IPS DF 6.9 (cell line): ENCODE measurements at regions not wholly inside any gene's neighbourhood (a gene's known extent, or its start where the extent isn't known, plus 50 kb on each side); places are given as distances from the start of the nearest gene placed in this dataset.

Experiments used
- DNase-seq: peaks from one replicate; pipeline ENCODE4 v3.0.0-alpha.2; 2013; ENCODE audit warnings: low read depth, low spot score
- H3K27ac ChIP-seq: one replicate; pipeline ENCODE4 v1.5.1; 2013; ENCODE audit warnings: low read length, control low read depth
- H3K27me3 ChIP-seq: 2 replicates; pipeline ENCODE4 v1.6.1; 2013; ENCODE audit warnings: mild to moderate bottlenecking, low read length; ENCODE audit not compliant: control insufficient read depth, insufficient read depth
- H3K36me3 ChIP-seq: 2 replicates; pipeline ENCODE4 v1.6.1; 2013; ENCODE audit warnings: low read length; ENCODE audit not compliant: control insufficient read depth, insufficient read depth
- H3K4me1 ChIP-seq: 2 replicates; pipeline ENCODE4 v1.6.1; 2013; ENCODE audit warnings: low read length; ENCODE audit not compliant: control insufficient read depth, insufficient read depth
- H3K4me3 ChIP-seq: 2 replicates; pipeline ENCODE4 v1.5.1; 2013; ENCODE audit warnings: mild to moderate bottlenecking, low read length
- H3K9me3 ChIP-seq: 2 replicates; pipeline ENCODE4 v1.6.1; 2013; ENCODE audit warnings: low read length, inconsistent platforms; ENCODE audit not compliant: control insufficient read depth, insufficient read depth
- WGBS: extraction: QIAGEN DNeasy Blood & Tissue Kit; methylation state at CpG from one replicate; pipeline ENCODE4 v1.1.7; 2013; ENCODE audit warnings: mixed read lengths, missing lambda C conversion rate; ENCODE audit not compliant: insufficient read length, insufficient coverage; 5-methylcytosine and 5-hydroxymethylcytosine counted together

GRCh38 chr10:60623627-60624026 lies 154.7 kb upstream of the CDK1 start:
- H3K4me3 ChIP-seq = no peak overlapping the region
- H3K27me3 ChIP-seq = no peaks in the 10 kb centered on the region
- H3K36me3 ChIP-seq = no peaks in the 10 kb centered on the region
- no peak overlapping the region for H3K27ac ChIP-seq
- DNase-seq = no peak
- WGBS = no CpG with 5 or more reads among the region's 1 CpG
- no peaks in the 10 kb centered on the region for H3K4me1 ChIP-seq
- H3K9me3 ChIP-seq = no peaks in the 10 kb centered on the region

- no peak for DNase-seq
- H3K9me3 ChIP-seq = no peaks in the 10 kb centered on the region
- WGBS = no CpG with 5 or more reads among the region's 3 CpGs
- no peaks in the 10 kb centered on the region for H3K4me1 ChIP-seq
- H3K27me3 ChIP-seq = no peaks in the 10 kb centered on the region
- no peaks in the 10 kb centered on the region for H3K36me3 ChIP-seq
- no peak overlapping the region for H3K27ac ChIP-seq
- H3K4me3 ChIP-seq = no peak overlapping the region
Measured at GRCh38 chr10:60621018-60621417, 157.3 kb upstream of the CDK1 start.

DNA sequence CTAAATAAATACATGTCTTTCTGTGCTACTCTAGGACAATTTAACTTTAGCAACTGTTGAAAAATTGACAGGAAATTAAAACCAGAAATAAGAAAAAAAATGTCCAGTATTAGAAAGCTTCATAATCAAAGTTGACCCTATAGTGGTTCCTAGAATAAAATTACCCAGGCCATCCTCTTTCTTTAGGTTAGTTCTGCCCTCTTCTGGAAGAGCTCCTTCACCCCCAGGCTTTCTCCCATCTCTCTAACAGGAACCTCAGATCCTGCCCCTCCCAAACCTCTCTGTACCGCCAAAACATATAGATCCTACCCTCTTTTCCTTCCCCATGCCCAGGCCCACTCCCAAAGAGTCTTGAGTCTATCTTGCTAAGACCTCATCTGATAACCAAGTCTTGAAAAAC lies 159.4 kb upstream of the CDK1 start:
- Histone ChIP-seq H3K27ac (no peak overlapping the region), H3K9me3 (no peaks in the 10 kb centered on the region), H3K27me3 (no peaks in the 10 kb centered on the region), H3K4me1 (no peaks in the 10 kb centered on the region), H3K4me3 (no peak overlapping the region), H3K36me3 (no peaks in the 10 kb centered on the region)
- WGBS = no CpG with 5 or more reads among the region's 1 CpG
- DNase-seq = no peak

DNA sequence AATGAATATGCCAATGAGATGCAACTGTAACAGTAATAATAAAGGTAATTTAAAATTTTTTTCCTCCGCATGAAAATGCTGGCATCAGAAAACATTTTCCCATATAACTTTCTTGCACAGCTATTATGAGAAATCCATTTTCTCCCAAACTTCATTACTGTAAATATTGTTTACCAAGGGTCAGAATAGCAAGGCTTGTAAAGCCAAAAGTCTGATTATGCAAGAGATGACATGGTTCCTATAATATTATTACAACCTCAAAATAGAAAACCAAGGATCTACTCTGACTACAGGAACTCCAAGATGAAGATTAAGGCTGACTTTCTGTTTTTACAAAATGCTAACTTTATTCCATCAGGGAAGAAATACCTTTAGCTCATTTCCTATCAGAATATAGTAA lies 162.7 kb upstream of the CDK1 start:
- Histone ChIP-seq H3K9me3 (no peaks in the 10 kb centered on the region), H3K36me3 (no peaks in the 10 kb centered on the region), H3K27me3 (no peaks in the 10 kb centered on the region), H3K4me1 (no peaks in the 10 kb centered on the region), H3K4me3 (no peak overlapping the region), H3K27ac (no peak overlapping the region)
- WGBS = no CpG with 5 or more reads among the region's 1 CpG
- DNase-seq = no peak

DNA sequence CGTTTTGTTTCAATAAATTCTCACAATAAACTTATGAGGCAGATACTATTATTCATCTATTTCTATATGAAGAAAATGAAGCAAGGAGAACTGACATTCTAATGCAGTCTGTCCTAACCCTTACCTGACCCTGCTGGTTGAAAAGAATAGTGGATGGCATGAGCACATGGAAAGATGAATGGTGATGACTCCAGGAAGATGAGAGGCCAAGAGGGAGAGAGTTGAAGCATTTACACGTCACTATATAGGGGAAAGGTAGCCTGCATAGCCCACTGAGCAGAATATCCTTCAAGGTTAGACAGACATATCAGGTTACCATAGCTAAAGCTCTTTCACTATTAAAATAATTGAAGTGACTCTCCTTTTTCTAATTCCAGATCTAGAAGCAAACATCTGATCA lies 163.9 kb upstream of the CDK1 start:
- H3K4me3 ChIP-seq = no peak overlapping the region
- no peaks in the 10 kb centered on the region for H3K27me3 ChIP-seq
- no peak for DNase-seq
- H3K36me3 ChIP-seq = no peaks in the 10 kb centered on the region
- no peak overlapping the region for H3K27ac ChIP-seq
- WGBS = no CpG with 5 or more reads among the region's 2 CpGs
- H3K4me1 ChIP-seq = no peaks in the 10 kb centered on the region
- no peaks in the 10 kb centered on the region for H3K9me3 ChIP-seq

- Histone ChIP-seq H3K4me1 (no peaks in the 10 kb centered on the region), H3K27ac (no peak overlapping the region), H3K27me3 (no peaks in the 10 kb centered on the region), H3K9me3 (no peaks in the 10 kb centered on the region), H3K4me3 (no peak overlapping the region), H3K36me3 (no peaks in the 10 kb centered on the region)
- whole genome bisulfite sequencing = no CpG with 5 or more reads among the region's 2 CpGs
- no peak for DNase-seq
Measured at GRCh38 chr10:60613434-60613833, 164.8 kb upstream of the CDK1 start.

DNA sequence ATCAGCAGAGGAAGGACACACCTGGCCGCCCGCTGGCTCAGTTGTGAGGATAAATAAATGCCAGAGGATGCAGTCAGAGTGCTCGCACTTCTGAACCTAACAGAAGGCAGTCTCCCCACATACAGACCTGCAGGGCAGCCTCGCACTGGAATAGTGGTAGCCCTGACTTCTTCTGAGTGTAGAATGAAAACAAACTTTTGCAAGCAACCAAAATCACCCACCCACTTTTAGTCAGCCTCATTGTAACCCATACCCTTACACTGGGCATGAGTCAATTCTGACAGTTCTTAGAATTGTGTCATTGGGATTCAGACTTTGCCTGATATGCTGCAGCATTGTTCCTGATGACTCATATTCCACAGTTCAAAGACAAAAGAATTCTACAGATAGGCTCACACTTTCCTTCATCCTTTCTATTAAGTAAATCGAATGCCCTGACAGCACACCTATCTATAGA lies 167.0 kb upstream of the CDK1 start:
- no peaks in the 10 kb centered on the region for H3K36me3 ChIP-seq
- no peak overlapping the region for H3K4me3 ChIP-seq
- no CpG with 5 or more reads among the region's 5 CpGs for WGBS
- H3K4me1 ChIP-seq = no peaks in the 10 kb centered on the region
- no peak for DNase-seq
- H3K9me3 ChIP-seq = no peaks in the 10 kb centered on the region
- H3K27me3 ChIP-seq = no peaks in the 10 kb centered on the region
- no peak overlapping the region for H3K27ac ChIP-seq

DNA sequence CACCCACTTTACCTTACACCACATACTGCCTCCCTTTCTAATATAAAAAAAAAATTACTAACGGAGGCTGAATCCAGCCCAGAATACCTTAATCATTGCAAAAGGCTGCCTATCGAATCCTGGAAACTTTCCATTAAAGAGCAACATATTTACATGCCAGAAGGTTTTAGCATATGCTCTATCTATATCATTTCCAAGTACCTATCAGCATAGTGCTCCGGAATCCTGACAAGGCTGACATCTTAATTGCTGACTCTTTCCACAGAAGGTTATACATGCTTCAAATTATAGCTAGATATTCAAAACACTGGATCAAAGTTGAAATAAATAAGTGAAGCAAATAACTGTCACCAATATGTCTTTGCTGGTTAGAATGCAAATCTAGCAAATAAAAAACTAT lies 170.9 kb upstream of the CDK1 start:
- Histone ChIP-seq H3K27me3 (no peaks in the 10 kb centered on the region), H3K4me1 (no peaks in the 10 kb centered on the region), H3K27ac (no peak overlapping the region), H3K4me3 (no peak overlapping the region), H3K36me3 (no peaks in the 10 kb centered on the region), H3K9me3 (no peaks in the 10 kb centered on the region)
- no peak for DNase-seq
- WGBS = no CpG with 5 or more reads among the region's 3 CpGs

GRCh38 chr10:60606343-60607080 lies 171.8 kb upstream of the CDK1 start:
- H3K27ac ChIP-seq = no peak overlapping the region
- no peak overlapping the region for H3K4me3 ChIP-seq
- H3K4me1 ChIP-seq = no peaks in the 10 kb centered on the region
- no peak for DNase-seq
- H3K27me3 ChIP-seq = no peaks in the 10 kb centered on the region
- H3K9me3 ChIP-seq = no peaks in the 10 kb centered on the region
- no peaks in the 10 kb centered on the region for H3K36me3 ChIP-seq
- WGBS = no CpG with 5 or more reads among the region's 2 CpGs

GRCh38 chr10:60605476-60605875 lies 172.8 kb upstream of the CDK1 start:
- H3K27me3 ChIP-seq = no peaks in the 10 kb centered on the region
- no peaks in the 10 kb centered on the region for H3K36me3 ChIP-seq
- no peak for DNase-seq

DNA sequence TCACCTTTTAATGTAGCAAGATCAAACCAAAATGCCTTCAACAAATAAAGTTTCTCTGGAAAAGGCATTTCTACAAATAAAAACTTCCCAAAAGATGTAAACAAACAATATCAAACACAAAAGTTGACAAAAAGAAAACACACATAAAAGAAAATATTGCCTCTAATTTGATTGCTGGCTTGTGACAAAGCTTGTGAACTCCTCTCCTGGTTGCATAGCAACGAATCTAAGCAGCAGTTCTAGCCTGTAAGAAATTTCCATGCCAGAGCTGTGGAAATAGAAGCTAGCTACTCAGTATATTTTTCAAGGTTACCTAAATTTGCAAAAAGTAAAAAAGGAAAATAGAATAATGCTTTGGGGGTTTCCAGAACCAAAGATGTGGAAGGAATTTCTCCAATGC lies 173.9 kb upstream of the CDK1 start:
- Histone ChIP-seq H3K4me3 (no peak overlapping the region), H3K36me3 (no peaks in the 10 kb centered on the region), H3K9me3 (no peaks in the 10 kb centered on the region), H3K27ac (no peak overlapping the region), H3K27me3 (no peaks in the 10 kb centered on the region), H3K4me1 (no peaks in the 10 kb centered on the region)
- no CpG with 5 or more reads among the region's 1 CpG for WGBS
- no peak for DNase-seq

More at GRCh38 chr10:60605476-60605875, 172.8 kb upstream of the CDK1 start:
- Histone ChIP-seq H3K9me3 (no peaks in the 10 kb centered on the region), H3K27ac (no peak overlapping the region), H3K4me3 (no peak overlapping the region), H3K4me1 (no peaks in the 10 kb centered on the region)
